Esophagus squamous epithelium (tissue), 4 donors: ENCODE measurements at regions not wholly inside any gene's neighbourhood (a gene's known extent, or its start where the extent isn't known, plus 50 kb on each side); places are given as distances from the start of the nearest gene placed in this dataset.

ENCODE experiments used
- POLR2A ChIP-seq, 4 donors: fragments of 450-650 bp; IDR thresholded peaks; one replicate each; pipeline ENCODE4 v1.6.1; 2017; ENCODE audit warnings: antibody characterized with exemption in 4 of 4, mild to moderate bottlenecking in 4 of 4, moderate library complexity in 3 of 4
- TF ChIP-seq, protein P1 (sequence below), 6 experiments: fragments of 450-650 bp in 4 of 6; fragments of 200-600 bp in 2 of 6; sonication (generic) in 2 of 6; IDR thresholded peaks; one replicate each; pipeline ENCODE4 v1.5.1; 2016 to 2019; ENCODE audit warnings: antibody characterized with exemption in 6 of 6, mild to moderate bottlenecking in 4 of 6, moderate library complexity in 4 of 6

DNA sequence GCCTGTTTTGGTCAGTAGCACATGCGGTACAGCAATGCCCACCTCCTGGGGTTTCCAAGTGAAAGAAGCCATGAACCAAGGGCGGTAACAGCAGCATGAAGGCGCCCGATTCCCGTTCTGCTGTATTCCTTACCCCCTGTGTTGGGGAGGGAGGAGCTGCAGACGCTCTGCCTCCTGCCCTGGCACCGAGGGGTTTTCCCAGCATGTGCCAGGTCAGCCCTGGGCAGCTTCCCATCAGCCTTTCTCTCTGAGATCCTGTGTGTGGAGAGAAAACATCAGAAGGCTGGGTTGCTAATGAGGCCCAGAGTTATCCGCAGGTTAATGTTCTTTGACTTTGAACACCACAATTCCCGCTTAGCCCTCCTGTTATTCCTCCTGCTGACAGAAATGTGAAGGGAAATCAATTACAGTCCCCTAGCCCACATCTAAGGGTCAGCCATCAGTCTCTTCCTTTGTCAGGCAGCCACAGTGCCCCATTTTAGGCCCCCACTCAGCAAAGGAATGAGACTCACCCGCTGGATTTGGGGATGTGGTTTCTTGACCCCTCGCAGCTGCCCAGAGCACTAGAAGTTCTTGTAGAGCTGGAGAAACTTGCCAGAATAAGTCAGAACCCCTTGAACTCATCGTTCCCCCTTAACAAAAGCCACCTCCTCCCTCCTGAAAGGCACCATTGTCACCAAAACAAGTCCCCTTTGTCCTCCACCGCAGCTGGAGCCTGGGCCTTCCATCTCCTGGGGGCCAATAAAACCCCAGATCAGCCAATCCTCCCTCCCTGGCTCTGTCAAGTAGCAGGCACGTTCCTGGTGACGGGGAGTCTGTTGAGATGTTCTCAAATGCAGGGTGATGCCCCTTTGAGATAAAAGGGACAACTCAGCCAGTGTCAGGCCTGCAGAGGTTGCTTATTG, 168.5 kb downstream of the KATNIP start:
- TF ChIP-seq, protein P1, sequence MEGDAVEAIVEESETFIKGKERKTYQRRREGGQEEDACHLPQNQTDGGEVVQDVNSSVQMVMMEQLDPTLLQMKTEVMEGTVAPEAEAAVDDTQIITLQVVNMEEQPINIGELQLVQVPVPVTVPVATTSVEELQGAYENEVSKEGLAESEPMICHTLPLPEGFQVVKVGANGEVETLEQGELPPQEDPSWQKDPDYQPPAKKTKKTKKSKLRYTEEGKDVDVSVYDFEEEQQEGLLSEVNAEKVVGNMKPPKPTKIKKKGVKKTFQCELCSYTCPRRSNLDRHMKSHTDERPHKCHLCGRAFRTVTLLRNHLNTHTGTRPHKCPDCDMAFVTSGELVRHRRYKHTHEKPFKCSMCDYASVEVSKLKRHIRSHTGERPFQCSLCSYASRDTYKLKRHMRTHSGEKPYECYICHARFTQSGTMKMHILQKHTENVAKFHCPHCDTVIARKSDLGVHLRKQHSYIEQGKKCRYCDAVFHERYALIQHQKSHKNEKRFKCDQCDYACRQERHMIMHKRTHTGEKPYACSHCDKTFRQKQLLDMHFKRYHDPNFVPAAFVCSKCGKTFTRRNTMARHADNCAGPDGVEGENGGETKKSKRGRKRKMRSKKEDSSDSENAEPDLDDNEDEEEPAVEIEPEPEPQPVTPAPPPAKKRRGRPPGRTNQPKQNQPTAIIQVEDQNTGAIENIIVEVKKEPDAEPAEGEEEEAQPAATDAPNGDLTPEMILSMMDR (IDR thresholded peaks at IDR 0.05): no peak
- no peak for TF ChIP-seq POLR2A (IDR thresholded peaks at IDR 0.05)
